Mononuclear cell (primary cell): ENCODE measurements at regions not wholly inside any gene's neighbourhood (a gene's known extent, or its start where the extent isn't known, plus 50 kb on each side); places are given as distances from the start of the nearest gene placed in this dataset.

Experiments
- H3K27me3 ChIP-seq: 2 replicates; pipeline ENCODE4 v1.6.0; 2011; ENCODE audit warnings: low read length, control low read depth; ENCODE audit not compliant: insufficient read depth
- H3K4me1 ChIP-seq: 2 replicates; pipeline ENCODE4 v1.5.1; 2011; ENCODE audit warnings: mild to moderate bottlenecking, low read length, control low read depth; ENCODE audit not compliant: insufficient read depth
- H3K4me3 ChIP-seq: 2 replicates; pipeline ENCODE4 v1.5.1; 2011; ENCODE audit warnings: mild to moderate bottlenecking, low read length, moderate library complexity
- H3K9me3 ChIP-seq: 2 replicates; pipeline ENCODE4 v1.5.1; 2011; ENCODE audit warnings: low read depth, mild to moderate bottlenecking, control low read depth, low read length

GRCh38 chr6:165737396-165737795 lies 74.4 kb upstream of the PDE10A start:
- Histone ChIP-seq H3K4me1 (no peaks in the 10 kb centered on the region), H3K4me3 (no peak overlapping the region), H3K27me3 (no peaks in the 10 kb centered on the region), H3K9me3 (no peaks in the 10 kb centered on the region)

- no peak overlapping the region for H3K4me3 ChIP-seq
- no peaks in the 10 kb centered on the region for H3K4me1 ChIP-seq
- H3K9me3 ChIP-seq, result no peaks in the 10 kb centered on the region
- H3K27me3 ChIP-seq, result no peaks in the 10 kb centered on the region
These were observed 72.0 kb upstream of the PDE10A start for GRCh38 chr6:165735065-165735464.

GRCh38 chr6:165733489-165733791 lies 70.4 kb upstream of the PDE10A start:
- H3K4me1 ChIP-seq, result no peaks in the 10 kb centered on the region
- no peaks in the 10 kb centered on the region for H3K9me3 ChIP-seq
- no peak overlapping the region for H3K4me3 ChIP-seq
- no peaks in the 10 kb centered on the region for H3K27me3 ChIP-seq

GRCh38 chr6:165732696-165733488 lies 69.9 kb upstream of the PDE10A start:
- no peaks in the 10 kb centered on the region for H3K4me1 ChIP-seq
- no peaks in the 10 kb centered on the region for H3K9me3 ChIP-seq
- no peak overlapping the region for H3K4me3 ChIP-seq
- no peaks in the 10 kb centered on the region for H3K27me3 ChIP-seq

- H3K4me3 ChIP-seq, result no peak overlapping the region
These were observed 66.4 kb upstream of the PDE10A start for GRCh38 chr6:165729307-165729936.

GRCh38 chr6:165728216-165728615 lies 65.2 kb upstream of the PDE10A start:
- no peaks in the 10 kb centered on the region for H3K27me3 ChIP-seq
- no peaks in the 10 kb centered on the region for H3K4me1 ChIP-seq
- no peaks in the 10 kb centered on the region for H3K9me3 ChIP-seq
- H3K4me3 ChIP-seq, result no peak overlapping the region

More at GRCh38 chr6:165729307-165729936, 66.4 kb upstream of the PDE10A start:
- Histone ChIP-seq H3K27me3 (no peaks in the 10 kb centered on the region), H3K4me1 (no peaks in the 10 kb centered on the region), H3K9me3 (no peaks in the 10 kb centered on the region)

GRCh38 chr6:165726965-165727381 lies 63.9 kb upstream of the PDE10A start:
- Histone ChIP-seq H3K4me3 (no peak overlapping the region), H3K9me3 (no peaks in the 10 kb centered on the region), H3K4me1 (no peaks in the 10 kb centered on the region), H3K27me3 (no peaks in the 10 kb centered on the region)

GRCh38 chr6:165726290-165726875 lies 63.3 kb upstream of the PDE10A start:
- H3K9me3 ChIP-seq, result no peaks in the 10 kb centered on the region
- no peaks in the 10 kb centered on the region for H3K4me1 ChIP-seq
- no peak overlapping the region for H3K4me3 ChIP-seq
- H3K27me3 ChIP-seq, result no peaks in the 10 kb centered on the region

- Histone ChIP-seq H3K9me3 (no peaks in the 10 kb centered on the region), H3K4me1 (no peaks in the 10 kb centered on the region), H3K4me3 (no peak overlapping the region), H3K27me3 (no peaks in the 10 kb centered on the region)
These were observed 62.2 kb upstream of the PDE10A start for GRCh38 chr6:165725201-165725600.

- Histone ChIP-seq H3K4me1 (no peaks in the 10 kb centered on the region), H3K4me3 (no peak overlapping the region), H3K9me3 (no peaks in the 10 kb centered on the region), H3K27me3 (no peaks in the 10 kb centered on the region)
These were observed 60.3 kb upstream of the PDE10A start for GRCh38 chr6:165723326-165723725.

- Histone ChIP-seq H3K4me3 (no peak overlapping the region), H3K4me1 (no peaks in the 10 kb centered on the region), H3K27me3 (no peaks in the 10 kb centered on the region), H3K9me3 (no peaks in the 10 kb centered on the region)
These were observed 59.0 kb upstream of the PDE10A start for GRCh38 chr6:165722022-165722421.

- Histone ChIP-seq H3K4me3 (no peak overlapping the region), H3K9me3 (no peaks in the 10 kb centered on the region), H3K27me3 (no peaks in the 10 kb centered on the region), H3K4me1 (no peaks in the 10 kb centered on the region)
These were observed 58.3 kb upstream of the PDE10A start for GRCh38 chr6:165721356-165721755.

GRCh38 chr6:165718491-165718891 lies 55.5 kb upstream of the PDE10A start:
- Histone ChIP-seq H3K4me3 (no peak overlapping the region), H3K27me3 (no peaks in the 10 kb centered on the region), H3K9me3 (no peaks in the 10 kb centered on the region), H3K4me1 (no peaks in the 10 kb centered on the region)

- Histone ChIP-seq H3K27me3 (no peaks in the 10 kb centered on the region), H3K9me3 (no peaks in the 10 kb centered on the region), H3K4me1 (no peaks in the 10 kb centered on the region), H3K4me3 (no peak overlapping the region)
These were observed 54.9 kb upstream of the PDE10A start for GRCh38 chr6:165717732-165718465.

- H3K4me1 ChIP-seq, result no peaks in the 10 kb centered on the region
- H3K9me3 ChIP-seq, result no peaks in the 10 kb centered on the region
- no peak overlapping the region for H3K4me3 ChIP-seq
- H3K27me3 ChIP-seq, result no peaks in the 10 kb centered on the region
These were observed 53.8 kb upstream of the PDE10A start for GRCh38 chr6:165716886-165717285.
